Ectodermal cell (in vitro differentiated cells): ENCODE measurements at regions not wholly inside any gene's neighbourhood (a gene's known extent, or its start where the extent isn't known, plus 50 kb on each side); places are given as distances from the start of the nearest gene placed in this dataset.

ENCODE experiments used
- H3K27ac ChIP-seq: 2 replicates; pipeline ENCODE4 v1.7.0; 2013; ENCODE audit warnings: mild to moderate bottlenecking, low read depth, low read length; ENCODE audit not compliant: insufficient read depth, poor library complexity, severe bottlenecking
- H3K27me3 ChIP-seq: 2 replicates; pipeline ENCODE4 v1.7.0; 2013; ENCODE audit warnings: mild to moderate bottlenecking, low read length; ENCODE audit not compliant: insufficient read depth, control insufficient read depth, poor library complexity, severe bottlenecking
- H3K36me3 ChIP-seq: one replicate; pipeline ENCODE4 v1.7.0; 2013; ENCODE audit warnings: low read length; ENCODE audit not compliant: control insufficient read depth, insufficient read depth
- H3K4me1 ChIP-seq: one replicate; pipeline ENCODE4 v1.7.0; 2013; ENCODE audit warnings: low read length; ENCODE audit not compliant: control insufficient read depth, insufficient read depth
- H3K4me3 ChIP-seq: 2 replicates; pipeline ENCODE4 v1.7.0; 2013; ENCODE audit warnings: low read depth, low read length, control low read depth; ENCODE audit not compliant: insufficient read depth
- H3K9me3 ChIP-seq: 2 replicates; pipeline ENCODE4 v1.7.0; 2013; ENCODE audit warnings: mild to moderate bottlenecking, low read length, moderate library complexity; ENCODE audit not compliant: control insufficient read depth
- WGBS, 2 experiments: methylation state at CpG; one replicate each; pipeline ENCODE4 v1.1.7; 2013; ENCODE audit warnings: missing lambda C conversion rate in 2 of 2; 5-methylcytosine and 5-hydroxymethylcytosine counted together

- no peaks in the 10 kb centered on the region for H3K9me3 ChIP-seq
- H3K27me3 ChIP-seq, result no peaks in the 10 kb centered on the region
- H3K27ac ChIP-seq, result no peak overlapping the region
- no peak overlapping the region for H3K4me3 ChIP-seq
- 100% methylated on average over 1 of the region's 1 CpG for WGBS, 2 experiments
- H3K36me3 ChIP-seq, result no peaks in the 10 kb centered on the region
- H3K4me1 ChIP-seq, result no peaks in the 10 kb centered on the region
Measured at GRCh38 chr5:63310644-63311043, 651.6 kb downstream of the HTR1A start.

GRCh38 chr5:63306909-63307308, 655.3 kb downstream of the HTR1A start:
- Histone ChIP-seq H3K27me3 (no peaks in the 10 kb centered on the region), H3K4me3 (no peak overlapping the region), H3K27ac (no peak overlapping the region), H3K4me1 (no peaks in the 10 kb centered on the region), H3K36me3 (no peaks in the 10 kb centered on the region), H3K9me3 (no peaks in the 10 kb centered on the region)
- 95 to 100% methylated on average over 1 of the region's 1 CpG for WGBS, 2 experiments

- H3K4me3 ChIP-seq, result no peak overlapping the region
- H3K27me3 ChIP-seq, result no peaks in the 10 kb centered on the region
- H3K36me3 ChIP-seq, result no peaks in the 10 kb centered on the region
- no peaks in the 10 kb centered on the region for H3K9me3 ChIP-seq
- no peaks in the 10 kb centered on the region for H3K4me1 ChIP-seq
- 86% methylated on average over 1 of the region's 1 CpG; no CpG with 5 or more reads in 1 of the 2 experiments for WGBS, 2 experiments
- no peak overlapping the region for H3K27ac ChIP-seq
Measured at GRCh38 chr5:63293317-63293716, 668.9 kb downstream of the HTR1A start.

GRCh38 chr5:63286724-63287123, 675.5 kb downstream of the HTR1A start:
- no peak overlapping the region for H3K4me3 ChIP-seq
- H3K4me1 ChIP-seq, result no peaks in the 10 kb centered on the region
- H3K36me3 ChIP-seq, result no peaks in the 10 kb centered on the region
- H3K27me3 ChIP-seq, result no peaks in the 10 kb centered on the region
- WGBS, 2 experiments, result 88 to 94% methylated on average over 4 of the region's 4 CpGs
- H3K9me3 ChIP-seq, result no peaks in the 10 kb centered on the region
- H3K27ac ChIP-seq, result no peak overlapping the region

- H3K27me3 ChIP-seq, result no peaks in the 10 kb centered on the region
- WGBS, 2 experiments, result 97 to 98% methylated on average over 2 of the region's 2 CpGs
- no peaks in the 10 kb centered on the region for H3K36me3 ChIP-seq
- H3K9me3 ChIP-seq, result no peaks in the 10 kb centered on the region
- H3K27ac ChIP-seq, result no peak overlapping the region
- no peak overlapping the region for H3K4me3 ChIP-seq
- no peaks in the 10 kb centered on the region for H3K4me1 ChIP-seq
Measured at GRCh38 chr5:63263411-63263810, 684.8 kb downstream of the LRRC70 start.

- H3K27me3 ChIP-seq, result no peaks in the 10 kb centered on the region
- no peak overlapping the region for H3K4me3 ChIP-seq
- no peak overlapping the region for H3K27ac ChIP-seq
- no peaks in the 10 kb centered on the region for H3K9me3 ChIP-seq
- no peaks in the 10 kb centered on the region for H3K36me3 ChIP-seq
- H3K4me1 ChIP-seq, result no peaks in the 10 kb centered on the region
- 83 to 92% methylated on average over 2 of the region's 4 CpGs for WGBS, 2 experiments
Measured at GRCh38 chr5:63262185-63262981, 683.8 kb downstream of the LRRC70 start.

GRCh38 chr5:63261695-63262094, 683.1 kb downstream of the LRRC70 start:
- no peaks in the 10 kb centered on the region for H3K4me1 ChIP-seq
- no peaks in the 10 kb centered on the region for H3K36me3 ChIP-seq
- no peaks in the 10 kb centered on the region for H3K27me3 ChIP-seq
- H3K9me3 ChIP-seq, result no peaks in the 10 kb centered on the region
- H3K4me3 ChIP-seq, result no peak overlapping the region
- H3K27ac ChIP-seq, result no peak overlapping the region

GRCh38 chr5:63255594-63255993, 677.0 kb downstream of the LRRC70 start:
- H3K27me3 ChIP-seq, result no peaks in the 10 kb centered on the region
- WGBS, 2 experiments, result 73 to 80% methylated on average over 5 of the region's 5 CpGs
- no peak overlapping the region for H3K4me3 ChIP-seq
- no peaks in the 10 kb centered on the region for H3K4me1 ChIP-seq
- no peak overlapping the region for H3K27ac ChIP-seq
- no peaks in the 10 kb centered on the region for H3K36me3 ChIP-seq
- H3K9me3 ChIP-seq, result no peaks in the 10 kb centered on the region

GRCh38 chr5:63250939-63251338, 672.3 kb downstream of the LRRC70 start:
- H3K36me3 ChIP-seq, result no peaks in the 10 kb centered on the region
- no peaks in the 10 kb centered on the region for H3K27me3 ChIP-seq
- no peaks in the 10 kb centered on the region for H3K9me3 ChIP-seq
- WGBS, 2 experiments, result no CpG with 5 or more reads among the region's 1 CpG
- no peaks in the 10 kb centered on the region for H3K4me1 ChIP-seq
- no peak overlapping the region for H3K27ac ChIP-seq
- H3K4me3 ChIP-seq, result no peak overlapping the region

GRCh38 chr5:63249960-63250359, 671.3 kb downstream of the LRRC70 start:
- 96 to 97% methylated on average over 1 to 2 of the region's 2 CpGs for WGBS, 2 experiments
- Histone ChIP-seq H3K27ac (no peak overlapping the region), H3K27me3 (no peaks in the 10 kb centered on the region)

More at GRCh38 chr5:63249960-63250359, 671.3 kb downstream of the LRRC70 start:
- Histone ChIP-seq H3K4me1 (no peaks in the 10 kb centered on the region), H3K9me3 (no peaks in the 10 kb centered on the region), H3K4me3 (no peak overlapping the region), H3K36me3 (no peaks in the 10 kb centered on the region)
